ENCODE measurements at regions not wholly inside any gene's neighbourhood (a gene's known extent, or its start where the extent isn't known, plus 50 kb on each side); places are given as distances from the start of the nearest gene placed in this dataset.

DNA sequence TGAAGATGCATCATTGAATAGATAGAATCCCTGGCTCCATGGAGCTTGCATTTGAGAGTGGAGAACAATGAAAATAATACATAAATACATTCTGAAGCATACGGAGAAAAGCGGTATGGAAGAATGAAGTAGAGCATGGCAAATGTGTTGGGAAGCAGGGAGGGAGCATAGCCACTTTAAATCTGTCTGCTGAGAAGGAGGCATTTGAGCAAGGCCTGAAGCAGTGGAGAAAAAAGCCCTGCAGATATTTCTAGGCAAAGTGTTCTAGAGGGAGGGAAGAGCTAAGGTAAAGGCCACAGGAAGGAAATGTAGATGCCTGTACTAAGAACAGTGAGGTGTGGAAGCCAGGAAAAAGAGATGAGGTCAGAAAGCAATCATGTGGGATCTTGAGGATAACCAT lies 484.8 kb downstream of the CNTN3 start:
- Histone ChIP-seq H3K4me1 (no peaks in the 10 kb centered on the region), H3K4me3 (no peak overlapping the region), H3K27ac (no peak overlapping the region), H3K27me3 (no peaks in the 10 kb centered on the region), H3K36me3 (no peaks in the 10 kb centered on the region), H3K9me3 (peaks cover 0 to 6% (median 3%) of the 10 kb centered on the region in 3 donors)
- intact Hi-C loops (cut with DNase I; ENCODE audit: low total_unique reads) = no loop called here
- TF ChIP-seq, protein P1, sequence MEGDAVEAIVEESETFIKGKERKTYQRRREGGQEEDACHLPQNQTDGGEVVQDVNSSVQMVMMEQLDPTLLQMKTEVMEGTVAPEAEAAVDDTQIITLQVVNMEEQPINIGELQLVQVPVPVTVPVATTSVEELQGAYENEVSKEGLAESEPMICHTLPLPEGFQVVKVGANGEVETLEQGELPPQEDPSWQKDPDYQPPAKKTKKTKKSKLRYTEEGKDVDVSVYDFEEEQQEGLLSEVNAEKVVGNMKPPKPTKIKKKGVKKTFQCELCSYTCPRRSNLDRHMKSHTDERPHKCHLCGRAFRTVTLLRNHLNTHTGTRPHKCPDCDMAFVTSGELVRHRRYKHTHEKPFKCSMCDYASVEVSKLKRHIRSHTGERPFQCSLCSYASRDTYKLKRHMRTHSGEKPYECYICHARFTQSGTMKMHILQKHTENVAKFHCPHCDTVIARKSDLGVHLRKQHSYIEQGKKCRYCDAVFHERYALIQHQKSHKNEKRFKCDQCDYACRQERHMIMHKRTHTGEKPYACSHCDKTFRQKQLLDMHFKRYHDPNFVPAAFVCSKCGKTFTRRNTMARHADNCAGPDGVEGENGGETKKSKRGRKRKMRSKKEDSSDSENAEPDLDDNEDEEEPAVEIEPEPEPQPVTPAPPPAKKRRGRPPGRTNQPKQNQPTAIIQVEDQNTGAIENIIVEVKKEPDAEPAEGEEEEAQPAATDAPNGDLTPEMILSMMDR (IDR thresholded peaks at IDR 0.05) = no peak
- DNase-seq = no peak

DNA sequence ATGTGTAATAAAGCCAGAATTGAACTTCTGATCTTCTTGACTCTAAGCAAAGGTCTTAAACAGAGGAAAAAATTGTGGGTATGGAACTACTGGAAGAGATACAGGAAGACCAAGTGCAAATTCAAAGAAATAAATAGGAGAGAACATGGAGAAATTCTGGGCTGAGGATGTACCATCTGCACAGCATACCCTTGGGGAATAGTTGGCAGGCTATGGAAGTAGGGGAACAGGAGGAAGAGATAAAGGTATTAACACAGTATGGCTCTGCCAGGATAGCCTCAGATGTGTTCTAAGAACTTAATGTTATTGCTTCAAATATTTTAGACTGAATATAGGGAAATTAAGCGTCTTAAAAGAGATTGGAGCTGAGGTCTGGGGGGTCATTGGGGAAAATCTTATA lies 485.4 kb downstream of the CNTN3 start:
- peaks cover 0 to 6% (median 3%) of the 10 kb centered on the region in 3 donors for H3K9me3 ChIP-seq
- TF ChIP-seq, protein P1 (IDR thresholded peaks at IDR 0.05) = no peak
- no peaks in the 10 kb centered on the region for H3K27me3 ChIP-seq
- H3K36me3 ChIP-seq = no peaks in the 10 kb centered on the region
- no peak overlapping the region for H3K4me3 ChIP-seq
- no peak for DNase-seq
- no peak overlapping the region for H3K27ac ChIP-seq
- intact Hi-C loops (cut with DNase I; ENCODE audit: low total_unique reads) = no loop called here
- no peaks in the 10 kb centered on the region for H3K4me1 ChIP-seq

DNA sequence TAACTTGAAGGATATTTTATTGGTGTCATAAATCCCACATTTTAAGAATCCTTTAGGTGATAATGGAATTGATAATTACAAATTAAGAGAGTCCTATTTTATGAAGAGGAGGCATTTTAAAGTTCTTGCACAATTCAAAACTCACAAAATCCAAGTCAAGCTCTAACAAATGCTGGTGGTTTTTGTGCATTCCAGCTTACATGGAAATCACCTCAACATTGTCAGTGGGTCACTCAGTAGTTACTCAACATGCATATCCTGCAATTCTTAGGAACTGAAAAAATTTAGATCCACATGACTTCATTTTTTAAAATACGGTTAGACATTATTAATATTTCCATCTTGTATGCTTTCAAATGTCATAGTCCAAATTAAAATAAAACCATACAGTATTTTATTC lies 487.2 kb downstream of the CNTN3 start:
- DNase-seq = no peak
- H3K9me3 ChIP-seq = peaks cover 0 to 6% (median 3%) of the 10 kb centered on the region in 3 donors

DNA sequence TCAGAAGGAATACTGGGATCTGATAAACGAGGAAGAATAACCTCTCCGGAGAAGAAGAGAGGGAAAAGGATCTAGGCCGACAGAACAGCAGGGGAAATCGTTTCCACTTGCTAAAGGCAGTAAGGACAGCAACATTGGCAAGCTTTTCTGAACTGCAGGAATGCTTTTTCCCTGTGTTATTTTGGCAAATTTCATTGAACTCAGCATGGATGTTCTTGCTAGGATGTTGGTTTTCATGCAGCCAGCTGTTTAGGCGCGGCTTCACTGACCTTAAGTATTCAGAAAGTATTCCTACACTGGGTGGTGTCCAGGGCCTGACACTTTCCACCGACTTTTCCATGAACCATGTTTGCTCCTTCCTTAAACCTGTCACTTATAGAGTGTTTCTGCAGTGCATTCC lies 489.7 kb downstream of the CNTN3 start:
- H3K27me3 ChIP-seq = no peaks in the 10 kb centered on the region
- DNase-seq = no peak
- TF ChIP-seq, protein P1 (IDR thresholded peaks at IDR 0.05) = no peak
- H3K4me3 ChIP-seq = no peak overlapping the region
- no peaks in the 10 kb centered on the region for H3K4me1 ChIP-seq
- H3K36me3 ChIP-seq = no peaks in the 10 kb centered on the region
- no peak overlapping the region for H3K27ac ChIP-seq
- peaks cover 0 to 2% (median 0%) of the 10 kb centered on the region in 3 donors for H3K9me3 ChIP-seq
- intact Hi-C loops (cut with DNase I; ENCODE audit: low total_unique reads) = no loop called here

More for the DNA sequence above, 487.2 kb downstream of the CNTN3 start:
- Histone ChIP-seq H3K27me3 (no peaks in the 10 kb centered on the region), H3K4me1 (no peaks in the 10 kb centered on the region), H3K27ac (no peak overlapping the region), H3K4me3 (no peak overlapping the region), H3K36me3 (no peaks in the 10 kb centered on the region)
- TF ChIP-seq, protein P1 (IDR thresholded peaks at IDR 0.05) = no peak
- intact Hi-C loops (cut with DNase I; ENCODE audit: low total_unique reads) = no loop called here

DNA sequence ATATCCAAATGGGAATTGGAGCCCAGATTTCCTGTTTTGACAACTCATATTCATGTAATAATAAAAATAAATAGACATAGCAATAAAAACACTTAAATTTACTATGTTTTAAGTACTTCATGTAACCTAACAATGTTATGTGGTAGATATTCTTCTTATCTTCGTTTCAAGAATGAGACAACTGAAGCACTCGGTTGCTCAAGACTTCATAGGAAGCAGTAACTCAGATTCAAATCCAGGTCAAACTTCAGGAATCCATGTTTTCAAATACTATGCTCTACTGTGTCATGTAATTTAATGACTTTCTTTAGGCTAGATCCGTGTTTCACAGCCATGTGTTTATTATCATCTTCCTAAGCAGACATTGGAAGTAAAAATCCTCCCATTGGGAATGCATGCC lies 492.2 kb downstream of the CNTN3 start:
- Histone ChIP-seq H3K27me3 (no peaks in the 10 kb centered on the region), H3K4me1 (no peaks in the 10 kb centered on the region), H3K36me3 (no peaks in the 10 kb centered on the region), H3K9me3 (no peaks in the 10 kb centered on the region), H3K4me3 (no peak overlapping the region), H3K27ac (no peak overlapping the region)
- no peak for DNase-seq
- TF ChIP-seq, protein P1 (IDR thresholded peaks at IDR 0.05) = no peak
- intact Hi-C loops (cut with DNase I; ENCODE audit: low total_unique reads) = no loop called here

DNA sequence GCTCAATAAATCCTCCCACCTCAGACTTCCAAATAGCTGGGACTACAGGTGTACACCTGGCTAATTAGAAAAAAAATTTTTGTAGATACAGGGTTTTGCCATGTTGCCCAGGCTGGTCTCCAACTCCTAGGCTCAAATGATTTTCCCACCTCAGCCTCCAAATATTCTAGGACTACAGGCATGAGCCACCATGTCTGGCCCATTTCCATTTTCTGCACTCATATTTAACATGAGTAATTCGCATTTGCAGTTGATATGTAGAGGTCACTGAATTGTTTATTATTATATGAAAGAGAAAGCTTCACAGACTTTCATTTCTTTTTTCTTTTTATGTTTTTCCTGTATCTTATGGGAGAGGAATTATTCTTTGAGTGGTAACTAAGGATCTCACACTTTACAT lies 492.7 kb downstream of the CNTN3 start:
- intact Hi-C loops (cut with DNase I; ENCODE audit: low total_unique reads) = no loop called here
- TF ChIP-seq, protein P1 (IDR thresholded peaks at IDR 0.05) = no peak
- no peak for DNase-seq
- Histone ChIP-seq H3K27ac (no peak overlapping the region), H3K27me3 (no peaks in the 10 kb centered on the region), H3K4me1 (no peaks in the 10 kb centered on the region), H3K36me3 (no peaks in the 10 kb centered on the region), H3K4me3 (no peak overlapping the region), H3K9me3 (no peaks in the 10 kb centered on the region)

All from tibial artery (tissue), 4 donors.